Stomach (tissue), 8 donors: ENCODE measurements at regions not wholly inside any gene's neighbourhood (a gene's known extent, or its start where the extent isn't known, plus 50 kb on each side); places are given as distances from the start of the nearest gene placed in this dataset.

Experiments used
- DNase-seq, 2 donors: peaks; one replicate each; pipeline versions ENCODE4 v3.0.0 to v3.0.0-alpha.2; 2013 to 2019
- H3K27ac ChIP-seq, 5 donors: fragments of 200-600 bp in 4 of 5; sonication (generic) in 4 of 5; one replicate each; pipeline ENCODE4 v1.5.1; 2013 to 2019; ENCODE audit warnings: mild to moderate bottlenecking in 1 of 5, moderate library complexity in 1 of 5
- H3K27me3 ChIP-seq, 3 donors: fragments of 200-600 bp; sonication (generic); one replicate each; pipeline ENCODE4 v1.5.1; 2017 to 2019; ENCODE audit warnings: mixed run types in 1 of 3
- H3K36me3 ChIP-seq, 4 donors: fragments of 200-600 bp; sonication (generic); 1 replicate in 3 of 4; 2 replicates in 1 of 4; pipeline ENCODE4 v1.5.1; 2016 to 2019
- H3K4me1 ChIP-seq, 4 donors: fragments of 200-600 bp; sonication (generic); one replicate each; pipeline ENCODE4 v1.5.1; 2016 to 2019
- H3K4me3 ChIP-seq, 4 donors: fragments of 200-600 bp; sonication (generic) in 3 of 4; one replicate each; pipeline ENCODE4 v1.5.1; 2016 to 2019; ENCODE audit warnings: mild to moderate bottlenecking in 1 of 4
- H3K9me3 ChIP-seq, 4 donors: fragments of 200-600 bp; sonication (generic); one replicate each; pipeline ENCODE4 v1.5.1; 2016 to 2019
- CTCF ChIP-seq, 7 experiments: fragments of 450-650 bp in 4 of 7; fragments of 200-600 bp in 3 of 7; sonication (generic) in 3 of 7; IDR thresholded peaks; one replicate each; pipeline ENCODE4 v1.5.1; 2016 to 2019; ENCODE audit warnings: antibody characterized with exemption in 7 of 7, control low read depth in 2 of 7, mild to moderate bottlenecking in 1 of 7
- EP300 ChIP-seq: sonication (generic); formaldehyde crosslinking; IDR thresholded peaks from one replicate; pipeline ENCODE4 v1.6.1; 2017; ENCODE audit warnings: antibody characterized with exemption
- POLR2A ChIP-seq, 4 donors: fragments of 450-650 bp; IDR thresholded peaks; one replicate each; pipeline ENCODE4 v1.6.1; 2016; ENCODE audit warnings: antibody characterized with exemption in 4 of 4, control low read depth in 2 of 4, mild to moderate bottlenecking in 1 of 4, moderate library complexity in 1 of 4
- POLR2AphosphoS5 ChIP-seq, 3 donors: sonication (generic); formaldehyde crosslinking; IDR thresholded peaks; one replicate each; pipeline ENCODE4 v1.6.1; 2016; ENCODE audit warnings: antibody characterized with exemption in 3 of 3
- WGBS, 5 donors: extraction: QIAGEN DNeasy Blood & Tissue Kit in 3 of 5; methylation state at CpG; one replicate each; pipeline versions ENCODE4 v1.1.5 to v1.1.7; 2013 to 2018; 5-methylcytosine and 5-hydroxymethylcytosine counted together
- intact Hi-C: fragments of 100-400 bp; cut with DNase I; formaldehyde crosslinking; loops from one replicate; pipeline ENCODE4 v1.15.1; 2023; ENCODE audit warnings: low total_unique reads
- donor health status: healthy with polysubstance abuse.
- donor health status: Bipolar disorder and iron deficiency.
- donor health status: healthy.

- DNase-seq = no peak
- 51 to 67% (median 60%) methylated on average over 4 of the region's 4 CpGs for WGBS, 5 donors
- intact Hi-C loops = no loop called here
Observed at GRCh38 chr11:134710861-134711407, 298.9 kb upstream of the B3GAT1 start.

GRCh38 chr11:134705858-134706257 lies 293.8 kb upstream of the B3GAT1 start:
- H3K36me3 ChIP-seq = no peaks in the 10 kb centered on the region
- H3K4me3 ChIP-seq = no peak overlapping the region
- DNase-seq = no peak
- H3K9me3 ChIP-seq = no peaks in the 10 kb centered on the region
- TF ChIP-seq CTCF (IDR thresholded peaks at IDR 0.05) (no peak), POLR2AphosphoS5 (IDR thresholded peaks at IDR 0.05) (no peak), EP300 (no peak), POLR2A (IDR thresholded peaks at IDR 0.05) (no peak)
- intact Hi-C loops = no loop called here
- WGBS, 5 donors = 52 to 71% (median 67%) methylated on average over 3 of the region's 3 CpGs
- no peaks in the 10 kb centered on the region for H3K4me1 ChIP-seq
- H3K27ac ChIP-seq = no peak overlapping the region
- peaks cover 0 to 16% (median 0%) of the 10 kb centered on the region in 3 donors for H3K27me3 ChIP-seq

More at GRCh38 chr11:134710861-134711407, 298.9 kb upstream of the B3GAT1 start:
- Histone ChIP-seq H3K36me3 (no peaks in the 10 kb centered on the region), H3K4me3 (no peak overlapping the region), H3K27me3 (peaks cover 0 to 6% (median 3%) of the 10 kb centered on the region in 3 donors), H3K27ac (no peak overlapping the region), H3K4me1 (no peaks in the 10 kb centered on the region), H3K9me3 (no peaks in the 10 kb centered on the region)
- no peak for TF ChIP-seq CTCF (IDR thresholded peaks at IDR 0.05)
- no peak for TF ChIP-seq POLR2A (IDR thresholded peaks at IDR 0.05)
- TF ChIP-seq EP300 = no peak
- TF ChIP-seq POLR2AphosphoS5 (IDR thresholded peaks at IDR 0.05) = no peak

- no peak for DNase-seq
- Histone ChIP-seq H3K9me3 (no peaks in the 10 kb centered on the region), H3K36me3 (no peaks in the 10 kb centered on the region), H3K27ac (no peak overlapping the region), H3K4me1 (no peaks in the 10 kb centered on the region), H3K4me3 (no peak overlapping the region), H3K27me3 (peaks cover 0 to 20% (median 0%) of the 10 kb centered on the region in 3 donors)
- intact Hi-C loops = no loop called here
- no peak for TF ChIP-seq CTCF (IDR thresholded peaks at IDR 0.05)
- no peak for TF ChIP-seq POLR2A (IDR thresholded peaks at IDR 0.05)
- TF ChIP-seq EP300 = no peak
- 83 to 89% (median 85%) methylated on average over 5 of the region's 5 CpGs for WGBS, 5 donors
Observed at GRCh38 chr11:134702827-134703226, 290.8 kb upstream of the B3GAT1 start.

GRCh38 chr11:134701564-134702165 lies 289.6 kb upstream of the B3GAT1 start:
- H3K27me3 ChIP-seq = peaks cover 0 to 20% (median 0%) of the 10 kb centered on the region in 3 donors
- no peaks in the 10 kb centered on the region for H3K4me1 ChIP-seq

More at GRCh38 chr11:134701564-134702165, 289.6 kb upstream of the B3GAT1 start:
- no peaks in the 10 kb centered on the region for H3K9me3 ChIP-seq
- H3K36me3 ChIP-seq = no peaks in the 10 kb centered on the region
- WGBS, 5 donors = 68 to 76% (median 71%) methylated on average over 17 to 21 of the region's 21 CpGs
- no peak for DNase-seq
- no peak overlapping the region for H3K27ac ChIP-seq
- intact Hi-C loops = no loop called here
- TF ChIP-seq EP300 (no peak), POLR2AphosphoS5 (IDR thresholded peaks at IDR 0.05) (no peak), CTCF (IDR thresholded peaks at IDR 0.05) (no peak), POLR2A (IDR thresholded peaks at IDR 0.05) (no peak)
- no peak overlapping the region for H3K4me3 ChIP-seq
